ENCODE measurements at regions not wholly inside any gene's neighbourhood (a gene's known extent, or its start where the extent isn't known, plus 50 kb on each side); places are given as distances from the start of the nearest gene placed in this dataset.

DNA sequence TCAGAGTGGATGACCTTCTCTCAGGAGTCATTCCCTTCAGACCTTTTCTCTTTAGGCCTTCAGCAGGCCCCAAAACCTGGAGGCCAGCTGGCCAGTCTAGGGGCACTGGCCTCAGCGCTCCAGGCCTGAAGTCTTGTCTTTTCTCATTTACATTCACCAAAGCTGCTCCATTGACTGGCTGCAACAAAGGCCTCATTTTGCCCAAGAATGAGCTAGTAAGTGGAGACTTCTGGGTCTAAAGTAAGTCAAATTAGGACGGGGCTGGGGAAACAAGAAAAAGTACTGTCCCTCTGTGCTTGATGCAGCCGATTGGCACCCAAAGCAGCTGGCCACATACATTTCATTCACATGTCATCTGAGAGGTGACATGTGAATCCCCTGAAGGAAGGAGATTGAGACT lies 83.8 kb upstream of the RIOK3 start:
- TF ChIP-seq EZH2 (IDR thresholded peaks at IDR 0.05; ENCODE audit: borderline replicate concordance, low read depth, low read length, poor library complexity, severe bottlenecking): no peak
- TF ChIP-seq, protein P1, sequence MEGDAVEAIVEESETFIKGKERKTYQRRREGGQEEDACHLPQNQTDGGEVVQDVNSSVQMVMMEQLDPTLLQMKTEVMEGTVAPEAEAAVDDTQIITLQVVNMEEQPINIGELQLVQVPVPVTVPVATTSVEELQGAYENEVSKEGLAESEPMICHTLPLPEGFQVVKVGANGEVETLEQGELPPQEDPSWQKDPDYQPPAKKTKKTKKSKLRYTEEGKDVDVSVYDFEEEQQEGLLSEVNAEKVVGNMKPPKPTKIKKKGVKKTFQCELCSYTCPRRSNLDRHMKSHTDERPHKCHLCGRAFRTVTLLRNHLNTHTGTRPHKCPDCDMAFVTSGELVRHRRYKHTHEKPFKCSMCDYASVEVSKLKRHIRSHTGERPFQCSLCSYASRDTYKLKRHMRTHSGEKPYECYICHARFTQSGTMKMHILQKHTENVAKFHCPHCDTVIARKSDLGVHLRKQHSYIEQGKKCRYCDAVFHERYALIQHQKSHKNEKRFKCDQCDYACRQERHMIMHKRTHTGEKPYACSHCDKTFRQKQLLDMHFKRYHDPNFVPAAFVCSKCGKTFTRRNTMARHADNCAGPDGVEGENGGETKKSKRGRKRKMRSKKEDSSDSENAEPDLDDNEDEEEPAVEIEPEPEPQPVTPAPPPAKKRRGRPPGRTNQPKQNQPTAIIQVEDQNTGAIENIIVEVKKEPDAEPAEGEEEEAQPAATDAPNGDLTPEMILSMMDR (conservative IDR thresholded peaks at IDR 0.05; ENCODE audit: low read depth, low read length): no peak
- DNase-seq (ENCODE audit: low spot score): no peak
- no TSS peak for BruUV-seq (replicated peaks)
- H3K4me3 ChIP-seq (ENCODE audit: low read depth, low read length, poor library complexity, severe bottlenecking): no peak overlapping the region
- no peaks in the 10 kb centered on the region for H3K4me1 ChIP-seq (ENCODE audit: insufficient read depth, low read length, poor library complexity, severe bottlenecking)
- H3K27me3 ChIP-seq (replicated peaks; ENCODE audit: insufficient read depth, low read depth, low read length, poor library complexity): no peaks in the 10 kb centered on the region
- no peaks in the 10 kb centered on the region for H3K36me3 ChIP-seq (ENCODE audit: insufficient read depth, low read length, poor library complexity, severe bottlenecking)
- no peak overlapping the region for H3K27ac ChIP-seq (ENCODE audit: low read depth, low read length, poor library complexity, severe bottlenecking)
- ChIA-PET CTCF (no interaction called here), POLR2A (ENCODE audit: low non-redundant PET) (no interaction called here)
- intact Hi-C loops (cut with micrococcal nuclease; ENCODE audit: unreplicated experiment): no loop called here
- H3K9me3 ChIP-seq (ENCODE audit: low read depth, low read length, poor library complexity, severe bottlenecking): no peaks in the 10 kb centered on the region

DNA sequence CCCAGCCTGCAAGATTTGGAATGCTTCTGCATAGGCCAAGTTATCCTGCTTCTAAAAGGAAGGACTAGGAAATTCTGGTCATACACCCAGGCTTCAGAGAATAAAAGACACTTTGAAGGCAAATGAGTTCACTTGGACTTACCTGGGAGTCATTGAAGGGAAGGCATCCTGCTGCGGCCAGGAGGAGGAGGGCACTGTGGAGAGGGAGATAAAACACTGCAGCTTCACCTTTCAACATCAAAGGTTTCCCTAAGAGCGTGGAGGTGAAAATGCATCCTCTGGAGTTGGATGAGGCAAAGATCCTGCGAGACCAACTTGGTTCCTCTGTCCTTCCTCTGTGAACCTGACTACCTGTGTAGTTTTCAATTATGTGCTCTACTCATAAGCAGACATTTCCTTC lies 79.5 kb upstream of the RIOK3 start:
- no peak for DNase-seq (ENCODE audit: low spot score)
- CTCF ChIA-PET: interaction anchor here (1.0 kb wide), 1 partner anchor 242 kb away, joined by 3 read pairs; no protein-coding TSS in a partner anchor
- Histone ChIP-seq H3K4me1 (ENCODE audit: insufficient read depth, low read length, poor library complexity, severe bottlenecking) (peaks cover 5% of the 10 kb centered on the region), H3K4me3 (ENCODE audit: low read depth, low read length, poor library complexity, severe bottlenecking) (no peak overlapping the region), H3K27me3 (replicated peaks; ENCODE audit: insufficient read depth, low read depth, low read length, poor library complexity) (no peaks in the 10 kb centered on the region), H3K36me3 (ENCODE audit: insufficient read depth, low read length, poor library complexity, severe bottlenecking) (no peaks in the 10 kb centered on the region), H3K27ac (ENCODE audit: low read depth, low read length, poor library complexity, severe bottlenecking) (no peak overlapping the region), H3K9me3 (ENCODE audit: low read depth, low read length, poor library complexity, severe bottlenecking) (no peaks in the 10 kb centered on the region)
- TF ChIP-seq, protein P1 (conservative IDR thresholded peaks at IDR 0.05; ENCODE audit: low read depth, low read length): no peak
- TF ChIP-seq EZH2 (IDR thresholded peaks at IDR 0.05; ENCODE audit: borderline replicate concordance, low read depth, low read length, poor library complexity, severe bottlenecking): no peak
- intact Hi-C loops (cut with micrococcal nuclease; ENCODE audit: unreplicated experiment): no loop called here
- BruUV-seq (replicated peaks): no TSS peak
- POLR2A ChIA-PET (ENCODE audit: low non-redundant PET): no interaction called here

DNA sequence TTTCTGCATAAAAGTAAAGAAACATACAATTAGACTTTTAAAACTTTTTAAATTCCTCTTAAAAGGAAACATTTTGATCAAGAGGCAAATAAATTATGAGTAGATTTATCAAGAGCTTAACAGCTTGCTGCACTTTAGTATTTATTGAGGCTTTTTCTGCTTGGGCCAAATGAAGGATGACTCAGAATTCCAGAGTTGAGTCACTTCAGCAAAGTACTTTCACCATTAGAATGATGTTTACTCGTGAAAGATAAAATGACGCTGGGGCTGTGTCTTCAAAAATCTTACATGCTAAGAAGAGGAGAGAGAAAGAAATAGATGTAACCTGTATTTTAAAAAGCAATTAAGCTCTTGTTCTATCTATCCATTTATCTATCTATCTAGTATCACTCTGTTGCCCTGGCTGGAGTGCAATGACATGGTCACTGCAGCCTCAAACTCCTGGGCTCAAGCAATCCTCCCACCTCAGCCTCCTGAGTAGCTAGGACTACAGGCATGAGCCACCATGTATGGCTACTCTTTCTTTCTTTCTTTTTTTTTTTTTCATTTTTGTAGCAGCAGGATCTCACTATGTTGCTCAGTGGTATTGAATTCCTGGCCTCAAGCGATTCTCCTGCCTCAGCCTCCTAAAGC lies 75.3 kb upstream of the RIOK3 start:
- no peak for TF ChIP-seq EZH2 (IDR thresholded peaks at IDR 0.05; ENCODE audit: borderline replicate concordance, low read depth, low read length, poor library complexity, severe bottlenecking)
- TF ChIP-seq, protein P1 (conservative IDR thresholded peaks at IDR 0.05; ENCODE audit: low read depth, low read length): no peak
- peaks cover 7% of the 10 kb centered on the region for H3K4me1 ChIP-seq (ENCODE audit: insufficient read depth, low read length, poor library complexity, severe bottlenecking)
- H3K36me3 ChIP-seq (ENCODE audit: insufficient read depth, low read length, poor library complexity, severe bottlenecking): no peaks in the 10 kb centered on the region
- H3K27me3 ChIP-seq (replicated peaks; ENCODE audit: insufficient read depth, low read depth, low read length, poor library complexity): no peaks in the 10 kb centered on the region
- POLR2A ChIA-PET (ENCODE audit: low non-redundant PET): no interaction called here
- no peak overlapping the region for H3K4me3 ChIP-seq (ENCODE audit: low read depth, low read length, poor library complexity, severe bottlenecking)
- intact Hi-C loops (cut with micrococcal nuclease; ENCODE audit: unreplicated experiment): loop anchor here (1.0 to 2.0 kb wide), 2 partner anchors 246 to 301 kb away; no protein-coding TSS in a partner anchor
- no TSS peak for BruUV-seq (replicated peaks)
- no peak overlapping the region for H3K27ac ChIP-seq (ENCODE audit: low read depth, low read length, poor library complexity, severe bottlenecking)
- no peaks in the 10 kb centered on the region for H3K9me3 ChIP-seq (ENCODE audit: low read depth, low read length, poor library complexity, severe bottlenecking)
- CTCF ChIA-PET: interaction anchor here (0.6 to 2.6 kb wide), 5 partner anchors 246 to 346 kb away, joined by 3 to 18 read pairs (median 6); no protein-coding TSS in a partner anchor
- peak; percentile 48 for DNase-seq (ENCODE audit: low spot score)

All from A673 (cell line).